OCI-LY7 (cell line): ENCODE measurements at regions not wholly inside any gene's neighbourhood (a gene's known extent, or its start where the extent isn't known, plus 50 kb on each side); places are given as distances from the start of the nearest gene placed in this dataset.

Experiments
- BruUV-seq: library from RNA; stranded (reverse); fragments of 400-500 nt; replicated peaks from 2 replicates; lab custom pipeline; 2021; lab: Mats Ljungman, UMichigan
- CTCF ChIA-PET: fragments of 300-600 bp; sonication (Branson Sonifier 250); formaldehyde crosslinking; loops from one replicate; lab custom pipeline; 2022; ENCODE audit warnings: antibody characterized with exemption; ENCODE audit not compliant: unreplicated experiment; lab: Charles Lee
- POLR2A ChIA-PET: fragments of 300-600 bp; sonication (Branson Sonifier 250); formaldehyde crosslinking; loops from one replicate; lab custom pipeline; 2022; ENCODE audit warnings: antibody characterized with exemption; lab: Charles Lee
- DNase-seq: peaks from one replicate; pipeline ENCODE4 v3.0.0-alpha.2; 2015; ENCODE audit warnings: low spot score
- H2AFZ ChIP-seq: fragments of 200-600 bp; sonication (generic), shearing (Covaris generic); 2 replicates; pipeline ENCODE4 v1.6.1; 2014; ENCODE audit warnings: mild to moderate bottlenecking, antibody characterized with exemption, low read length, moderate library complexity
- H3K27ac ChIP-seq: fragments of 200-600 bp; sonication (generic); 2 replicates; pipeline ENCODE4 v1.5.1; 2014; ENCODE audit warnings: mixed run types, low read depth, mild to moderate bottlenecking, moderate library complexity, low read length, inconsistent platforms; ENCODE audit not compliant: poor library complexity, severe bottlenecking
- H3K36me3 ChIP-seq: fragments of 200-600 bp; sonication (generic); 2 replicates; pipeline ENCODE4 v1.6.1; 2014; ENCODE audit warnings: mild to moderate bottlenecking, antibody characterized with exemption, low read length, moderate library complexity, mixed read lengths; ENCODE audit not compliant: insufficient read depth
- H3K4me1 ChIP-seq: fragments of 200-600 bp; sonication (generic); 2 replicates; pipeline ENCODE4 v1.5.1; 2014; ENCODE audit warnings: mild to moderate bottlenecking, low read length; ENCODE audit not compliant: insufficient read depth, poor library complexity, severe bottlenecking
- H3K4me2 ChIP-seq: fragments of 200-600 bp; sonication (generic); 2 replicates; pipeline ENCODE4 v1.6.1; 2014; ENCODE audit warnings: mild to moderate bottlenecking, low read length
- H3K4me3 ChIP-seq: fragments of 200-600 bp; sonication (generic); 2 replicates; pipeline ENCODE4 v1.5.1; 2014; ENCODE audit warnings: mild to moderate bottlenecking, low read depth, low read length; ENCODE audit not compliant: poor library complexity, severe bottlenecking
- H3K79me2 ChIP-seq: fragments of 200-600 bp; sonication (generic); 2 replicates; pipeline ENCODE4 v1.6.1; 2016; ENCODE audit warnings: low read depth, mild to moderate bottlenecking, low read length, moderate library complexity, mixed read lengths; ENCODE audit not compliant: insufficient read depth
- H3K9me2 ChIP-seq: fragments of 200-600 bp; sonication (generic); 2 replicates; pipeline ENCODE4 v1.6.1; 2016; ENCODE audit warnings: mild to moderate bottlenecking, low read length, mixed read lengths; ENCODE audit not compliant: insufficient read depth
- H3K9me3 ChIP-seq: fragments of 200-600 bp; sonication (generic); 2 replicates; pipeline ENCODE4 v1.6.1; 2014; ENCODE audit warnings: mild to moderate bottlenecking, mixed run types, low read length, mixed read lengths
- H4K20me1 ChIP-seq: fragments of 200-600 bp; sonication (generic); 2 replicates; pipeline ENCODE4 v1.6.1; 2014; ENCODE audit warnings: mild to moderate bottlenecking, antibody characterized with exemption, low read length, moderate library complexity, mixed read lengths; ENCODE audit not compliant: insufficient read depth
- CTCF ChIP-seq: fragments of 200-600 bp; sonication (generic); conservative IDR thresholded peaks from 2 replicates; pipeline ENCODE4 v1.5.1; 2014; ENCODE audit warnings: mild to moderate bottlenecking, antibody characterized with exemption, low read length, moderate library complexity, mixed read lengths
- EZH2phosphoT487 ChIP-seq: fragments of 200-600 bp; sonication (generic); IDR thresholded peaks from 2 replicates; pipeline ENCODE4 v1.6.1; 2018; ENCODE audit warnings: low read depth, borderline replicate concordance, mild to moderate bottlenecking, mixed run types, antibody characterized with exemption, low read length, moderate library complexity, mixed read lengths
- intact Hi-C: fragments of 100-400 bp; cut with micrococcal nuclease; formaldehyde crosslinking; loops from one replicate; pipeline ENCODE4 v1.10.0; 2022; ENCODE audit not compliant: unreplicated experiment

GRCh38 chr10:25094590-25094989 is 78.2 kb downstream of the THNSL1 start:
- Histone ChIP-seq H3K4me2 (no peak overlapping the region), H4K20me1 (no peaks in the 10 kb centered on the region), H3K79me2 (no peaks in the 10 kb centered on the region), H3K9me2 (no peaks in the 10 kb centered on the region), H3K4me1 (no peaks in the 10 kb centered on the region), H3K27ac (no peak overlapping the region), H3K4me3 (no peak overlapping the region), H3K36me3 (no peaks in the 10 kb centered on the region), H3K9me3 (0 out of 2 replicates have a peak, but pooled peaks cover 9% of the 10 kb centered on the region), H2AFZ (no peak overlapping the region)
- no peak for TF ChIP-seq CTCF
- TF ChIP-seq EZH2phosphoT487 = no peak
- no TSS peak for BruUV-seq
- intact Hi-C loops = no loop called here
- no peak for DNase-seq
- CTCF ChIA-PET = no interaction called here
- POLR2A ChIA-PET = no interaction called here

- no peak overlapping the region for H3K27ac ChIP-seq
- ChIA-PET CTCF (no interaction called here), POLR2A (interaction anchor here (0.6 kb wide), 1 partner anchor 253 kb away, joined by 3 read pairs; no protein-coding TSS in a partner anchor)
- no peaks in the 10 kb centered on the region for H4K20me1 ChIP-seq
- no peak overlapping the region for H3K4me2 ChIP-seq
- no peak overlapping the region for H3K4me3 ChIP-seq
- H3K9me3 ChIP-seq = 0 out of 2 replicates have a peak, but pooled peaks cover 9% of the 10 kb centered on the region
- TF ChIP-seq EZH2phosphoT487 = no peak
- TF ChIP-seq CTCF = no peak
- DNase-seq = no peak
- intact Hi-C loops = no loop called here
- no peaks in the 10 kb centered on the region for H3K79me2 ChIP-seq
- H3K36me3 ChIP-seq = no peaks in the 10 kb centered on the region
- H2AFZ ChIP-seq = no peak overlapping the region
- no peaks in the 10 kb centered on the region for H3K9me2 ChIP-seq
- BruUV-seq = no TSS peak
- no peaks in the 10 kb centered on the region for H3K4me1 ChIP-seq
Observed at GRCh38 chr10:25097669-25098411, 77.0 kb upstream of the GPR158 start.

- DNase-seq = no peak
- no peak overlapping the region for H3K4me3 ChIP-seq
- ChIA-PET CTCF (no interaction called here), POLR2A (interaction anchor here (0.6 kb wide), 1 partner anchor 86 kb away, joined by 4 read pairs; no protein-coding TSS in a partner anchor)
- intact Hi-C loops = no loop called here
- no peaks in the 10 kb centered on the region for H3K9me2 ChIP-seq
- H3K79me2 ChIP-seq = no peaks in the 10 kb centered on the region
- TF ChIP-seq CTCF (no peak), EZH2phosphoT487 (no peak)
- no peaks in the 10 kb centered on the region for H3K36me3 ChIP-seq
- H3K9me3 ChIP-seq = no peaks in the 10 kb centered on the region
- no peaks in the 10 kb centered on the region for H4K20me1 ChIP-seq
- no peak overlapping the region for H3K4me2 ChIP-seq
- no TSS peak for BruUV-seq
- H2AFZ ChIP-seq = no peak overlapping the region
- no peak overlapping the region for H3K27ac ChIP-seq
- H3K4me1 ChIP-seq = no peaks in the 10 kb centered on the region
Observed at GRCh38 chr10:25100141-25100540, 74.7 kb upstream of the GPR158 start.
